OCI-LY3 (cell line): ENCODE measurements at regions not wholly inside any gene's neighbourhood (a gene's known extent, or its start where the extent isn't known, plus 50 kb on each side); places are given as distances from the start of the nearest gene placed in this dataset.
"Not testable (repeated sequence)": the region's sequence is repeated elsewhere in the genome, so short reads cannot be mapped to it uniquely, and the experiment has no call there.

Experiments used
- CTCF ChIP-seq: fragments of 200-600, 300-600 bp; sonication (generic); IDR thresholded peaks from 2 replicates; pipeline ENCODE4 v1.5.1; 2014; ENCODE audit warnings: antibody characterized with exemption, low read length, low read depth
- EZH2phosphoT487 ChIP-seq: fragments of 200-600 bp; shearing (Covaris generic); IDR thresholded peaks from 2 replicates; pipeline ENCODE4 v1.6.1; 2018; ENCODE audit warnings: antibody characterized with exemption, mixed run types, low read depth

- not testable (repeated sequence) for TF ChIP-seq CTCF, EZH2phosphoT487
These were observed 103.3 kb downstream of the NPIPA5 start for GRCh38 chr16:15274796-15275195.
